Sigmoid colon (tissue), 4 donors: ENCODE measurements at regions not wholly inside any gene's neighbourhood (a gene's known extent, or its start where the extent isn't known, plus 50 kb on each side); places are given as distances from the start of the nearest gene placed in this dataset.

Source experiments
- POLR2AphosphoS5 ChIP-seq, 4 donors: sonication (generic); formaldehyde crosslinking; IDR thresholded peaks; one replicate each; pipeline ENCODE4 v1.6.1; 2017; ENCODE audit warnings: antibody characterized with exemption in 4 of 4
- TF ChIP-seq, protein P1 (sequence below), 4 experiments: fragments of 450-650 bp in 3 of 4; fragments of 200-600 bp in 1 of 4; IDR thresholded peaks; one replicate each; pipeline ENCODE4 v1.5.1; 2016 to 2019; ENCODE audit warnings: antibody characterized with exemption in 4 of 4, mild to moderate bottlenecking in 3 of 4, moderate library complexity in 2 of 4

DNA sequence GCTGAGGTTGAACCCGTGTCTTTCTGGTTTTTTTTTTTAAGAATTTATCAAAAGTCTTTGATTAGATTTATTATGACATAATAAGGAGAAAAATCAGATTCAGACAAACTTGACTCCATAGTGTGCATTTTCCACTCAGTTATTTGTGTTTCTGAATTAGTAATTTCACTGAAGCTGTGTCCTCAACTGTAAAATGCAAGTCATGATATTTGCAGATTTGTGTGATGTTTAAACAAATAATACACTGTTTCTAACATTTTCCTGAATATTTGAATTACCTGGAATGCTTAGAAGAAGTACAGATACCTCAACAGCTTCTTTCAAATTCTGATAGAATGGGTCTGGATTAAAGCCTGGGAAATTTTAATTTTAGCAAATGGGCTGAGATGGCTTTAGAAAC is 1050.3 kb upstream of the MAP3K7 start:
- TF ChIP-seq, protein P1, sequence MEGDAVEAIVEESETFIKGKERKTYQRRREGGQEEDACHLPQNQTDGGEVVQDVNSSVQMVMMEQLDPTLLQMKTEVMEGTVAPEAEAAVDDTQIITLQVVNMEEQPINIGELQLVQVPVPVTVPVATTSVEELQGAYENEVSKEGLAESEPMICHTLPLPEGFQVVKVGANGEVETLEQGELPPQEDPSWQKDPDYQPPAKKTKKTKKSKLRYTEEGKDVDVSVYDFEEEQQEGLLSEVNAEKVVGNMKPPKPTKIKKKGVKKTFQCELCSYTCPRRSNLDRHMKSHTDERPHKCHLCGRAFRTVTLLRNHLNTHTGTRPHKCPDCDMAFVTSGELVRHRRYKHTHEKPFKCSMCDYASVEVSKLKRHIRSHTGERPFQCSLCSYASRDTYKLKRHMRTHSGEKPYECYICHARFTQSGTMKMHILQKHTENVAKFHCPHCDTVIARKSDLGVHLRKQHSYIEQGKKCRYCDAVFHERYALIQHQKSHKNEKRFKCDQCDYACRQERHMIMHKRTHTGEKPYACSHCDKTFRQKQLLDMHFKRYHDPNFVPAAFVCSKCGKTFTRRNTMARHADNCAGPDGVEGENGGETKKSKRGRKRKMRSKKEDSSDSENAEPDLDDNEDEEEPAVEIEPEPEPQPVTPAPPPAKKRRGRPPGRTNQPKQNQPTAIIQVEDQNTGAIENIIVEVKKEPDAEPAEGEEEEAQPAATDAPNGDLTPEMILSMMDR (IDR thresholded peaks at IDR 0.05), result no peak
- no peak for TF ChIP-seq POLR2AphosphoS5 (IDR thresholded peaks at IDR 0.05)
